Peyer's patch (tissue), 4 donors: ENCODE measurements at regions not wholly inside any gene's neighbourhood (a gene's known extent, or its start where the extent isn't known, plus 50 kb on each side); places are given as distances from the start of the nearest gene placed in this dataset.

Source experiments
- CTCF ChIP-seq, 6 experiments: fragments of 450-650 bp in 4 of 6; fragments of 200-600 bp in 2 of 6; sonication (generic) in 1 of 6; IDR thresholded peaks; one replicate each; pipeline ENCODE4 v1.5.1; 2017 to 2019; ENCODE audit warnings: antibody characterized with exemption in 6 of 6, mild to moderate bottlenecking in 3 of 6, moderate library complexity in 1 of 6
- POLR2A ChIP-seq, 2 donors: fragments of 450-650 bp; IDR thresholded peaks; one replicate each; pipeline ENCODE4 v1.5.1; 2017; ENCODE audit warnings: antibody characterized with exemption in 2 of 2, mild to moderate bottlenecking in 2 of 2, moderate library complexity in 2 of 2

- no peak for TF ChIP-seq CTCF (IDR thresholded peaks at IDR 0.05)
- no peak for TF ChIP-seq POLR2A (IDR thresholded peaks at IDR 0.05)
These were observed 298.7 kb upstream of the DDI1 start for GRCh38 chr11:103737747-103738146.
